HG03439 (cell line): ENCODE measurements at regions not wholly inside any gene's neighbourhood (a gene's known extent, or its start where the extent isn't known, plus 50 kb on each side); places are given as distances from the start of the nearest gene placed in this dataset.

ENCODE experiments used
- ATAC-seq: cut with Tn5 transposase; IDR thresholded peaks from one replicate; pipeline ENCODE4 v1.9.1; 2021; ENCODE audit warnings: mild to moderate bottlenecking, moderate library complexity; ENCODE audit not compliant: unreplicated experiment

DNA sequence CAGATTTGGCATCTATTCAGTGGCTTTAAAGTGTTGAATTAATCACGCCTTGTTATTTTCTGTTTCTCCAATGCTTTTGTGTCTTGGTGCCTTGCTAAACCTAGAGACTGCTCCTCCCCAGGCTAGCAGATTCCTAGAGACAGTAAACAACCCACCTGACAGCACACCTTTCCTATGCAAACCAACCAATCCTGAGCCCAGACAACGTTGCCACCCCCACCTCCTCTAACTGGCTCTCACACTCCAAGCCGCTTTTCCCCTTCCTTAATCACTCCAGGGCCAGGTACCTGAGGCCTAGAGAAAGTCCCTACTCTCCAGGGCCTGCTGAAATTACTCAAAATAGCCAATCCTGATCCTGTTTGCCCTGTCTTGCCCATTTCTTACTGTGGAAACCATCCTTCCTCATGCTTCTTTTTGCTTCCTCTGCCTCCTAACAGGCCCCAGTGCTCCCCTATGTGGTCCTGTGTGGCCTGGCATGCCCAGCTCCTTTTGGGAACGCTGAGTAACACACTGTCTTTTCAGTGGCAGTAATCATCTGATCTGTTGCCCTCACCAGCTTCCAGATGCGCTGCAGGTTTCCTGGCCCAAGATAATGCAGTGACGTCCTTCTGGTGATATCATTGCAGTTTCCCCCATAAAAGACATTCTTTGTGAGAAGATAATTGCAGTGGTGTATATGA lies 53.4 kb downstream of the GAS1 start:
- ATAC-seq = no peak

DNA sequence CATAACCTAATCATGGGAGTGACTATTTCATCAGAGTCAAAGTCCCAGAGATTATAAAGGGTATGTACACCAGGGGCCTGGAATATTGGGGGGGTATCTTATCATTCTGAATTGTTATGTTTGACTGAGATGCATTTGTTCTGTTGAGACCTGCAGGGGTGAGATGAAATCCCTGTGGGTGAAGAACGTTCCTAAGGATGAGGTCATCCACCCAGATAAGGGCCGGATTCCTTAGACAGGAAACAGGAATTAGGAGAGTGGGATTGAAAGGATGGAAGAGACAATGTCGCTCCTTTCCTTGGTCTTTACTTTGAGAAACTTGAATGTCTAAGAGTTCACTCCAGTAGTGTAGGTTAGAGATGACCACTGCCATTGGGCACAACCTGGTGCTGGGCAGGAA lies 54.7 kb downstream of the GAS1 start:
- no peak for ATAC-seq

DNA sequence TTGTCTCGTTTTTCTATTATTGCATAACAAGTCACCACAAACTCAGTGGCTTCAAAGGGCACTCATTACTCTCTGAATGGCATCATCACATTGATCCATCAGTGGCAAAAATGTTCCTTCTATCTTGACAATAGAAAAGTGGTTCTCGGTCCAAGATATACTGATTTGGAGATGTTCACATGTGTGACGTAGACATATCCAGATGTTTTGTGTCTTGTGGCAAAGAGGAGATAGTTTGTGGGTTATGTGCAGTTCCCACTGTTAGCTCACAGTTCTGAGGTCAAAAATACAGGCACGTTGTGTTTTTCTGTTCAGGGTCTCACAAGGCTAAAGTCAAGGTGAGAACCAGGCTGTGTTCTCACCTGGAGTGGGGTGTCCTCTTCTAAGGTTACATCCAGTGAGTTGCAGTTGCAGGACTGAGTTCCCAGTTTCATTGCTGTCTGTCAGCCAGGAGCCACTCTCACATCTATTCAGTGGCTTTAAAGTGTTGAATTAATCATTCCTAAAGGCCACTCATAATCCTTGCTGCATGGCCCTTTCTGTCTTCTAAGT lies 55.3 kb downstream of the GAS1 start:
- ATAC-seq = no peak

DNA sequence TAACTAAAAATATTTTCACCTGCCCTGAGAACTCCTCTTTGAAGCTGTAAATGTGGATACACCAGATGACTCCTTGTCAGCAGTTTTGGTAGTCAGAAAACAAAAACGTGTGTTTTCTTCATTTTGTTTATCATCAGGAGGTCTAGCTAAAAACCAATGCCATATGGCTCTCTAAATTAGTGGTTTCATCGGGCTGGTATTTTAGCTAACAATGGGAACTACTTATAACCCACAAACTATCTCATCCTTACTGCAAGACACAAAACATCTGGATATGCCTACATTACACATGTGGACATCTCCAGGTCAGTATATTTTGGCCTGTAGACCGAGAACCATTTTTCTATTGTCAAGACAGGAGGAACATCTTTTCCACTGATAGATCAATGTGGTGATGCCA lies 56.2 kb downstream of the GAS1 start:
- no peak for ATAC-seq

GRCh38 chr9:86885232-86885631 lies 62.1 kb downstream of the GAS1 start:
- ATAC-seq = no peak

GRCh38 chr9:86876621-86877196 lies 70.6 kb downstream of the GAS1 start:
- ATAC-seq = no peak

- ATAC-seq = no peak
These were observed 78.7 kb downstream of the GAS1 start for GRCh38 chr9:86868616-86869015.

DNA sequence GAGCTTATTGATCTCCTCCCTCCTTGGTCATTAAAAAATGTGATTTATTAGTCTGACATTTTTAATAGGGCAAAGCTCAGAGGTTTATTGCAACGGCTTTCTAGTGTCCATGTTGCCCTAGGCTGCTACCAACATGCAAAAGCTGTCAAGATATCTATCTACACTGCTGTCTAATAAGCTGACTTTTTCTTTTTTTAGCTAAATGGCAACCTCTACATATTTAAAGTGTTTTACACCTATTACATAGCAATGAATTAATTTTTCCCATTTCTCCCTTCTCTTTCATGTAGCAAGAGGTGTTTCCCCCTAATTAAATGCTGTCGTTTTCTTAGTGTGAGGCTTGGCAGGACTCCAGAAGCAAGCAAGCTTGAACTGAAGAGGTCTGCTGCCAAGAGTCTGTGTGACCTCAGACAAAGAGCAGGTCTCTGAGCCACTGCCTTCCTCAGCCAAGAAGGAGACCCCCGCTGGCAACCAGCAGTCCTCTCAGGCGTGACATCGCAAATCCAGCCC lies 79.4 kb downstream of the GAS1 start:
- ATAC-seq = no peak

GRCh38 chr9:86865952-86866351 lies 81.4 kb downstream of the GAS1 start:
- ATAC-seq = no peak

DNA sequence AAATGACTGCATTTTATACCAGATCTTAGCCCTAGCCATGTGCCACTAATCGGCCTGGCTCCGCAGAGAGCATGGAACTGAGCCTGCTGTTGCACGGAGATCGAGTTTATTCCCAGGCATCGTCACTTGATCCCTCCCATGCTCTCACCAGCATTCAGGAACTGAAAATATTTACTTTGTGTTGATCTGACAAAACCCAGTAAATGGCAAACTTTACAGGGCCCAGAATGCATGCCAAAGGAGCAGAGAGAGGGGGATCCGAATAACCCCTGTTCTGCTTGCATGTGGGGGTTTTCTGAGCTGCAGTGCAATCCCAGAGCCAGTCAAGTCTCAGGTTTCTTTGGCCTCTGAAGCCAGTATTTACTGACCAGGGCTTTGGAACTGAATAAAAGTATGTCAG lies 87.3 kb downstream of the GAS1 start:
- no peak for ATAC-seq

DNA sequence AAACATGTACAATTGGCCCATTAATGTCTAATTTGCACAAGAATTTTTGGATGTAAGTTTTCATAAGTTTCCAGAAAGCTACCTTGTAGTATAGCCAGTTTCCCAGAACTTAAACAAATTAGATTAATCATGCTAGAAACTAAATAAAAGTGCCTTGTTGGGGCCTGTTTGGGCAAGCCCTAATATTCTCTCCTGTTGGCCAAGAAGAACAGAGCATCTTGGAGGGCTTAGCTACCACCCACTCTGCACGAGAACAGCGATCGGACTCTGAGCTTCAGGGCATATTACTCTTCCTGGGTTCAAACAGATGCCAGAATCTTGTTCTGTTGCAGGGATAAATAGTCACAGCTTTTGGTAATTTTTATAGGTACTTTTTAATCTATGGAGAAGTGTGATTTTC lies 88.2 kb downstream of the GAS1 start:
- no peak for ATAC-seq

- ATAC-seq = no peak
These were observed 89.3 kb downstream of the GAS1 start for GRCh38 chr9:86858009-86858408.

DNA sequence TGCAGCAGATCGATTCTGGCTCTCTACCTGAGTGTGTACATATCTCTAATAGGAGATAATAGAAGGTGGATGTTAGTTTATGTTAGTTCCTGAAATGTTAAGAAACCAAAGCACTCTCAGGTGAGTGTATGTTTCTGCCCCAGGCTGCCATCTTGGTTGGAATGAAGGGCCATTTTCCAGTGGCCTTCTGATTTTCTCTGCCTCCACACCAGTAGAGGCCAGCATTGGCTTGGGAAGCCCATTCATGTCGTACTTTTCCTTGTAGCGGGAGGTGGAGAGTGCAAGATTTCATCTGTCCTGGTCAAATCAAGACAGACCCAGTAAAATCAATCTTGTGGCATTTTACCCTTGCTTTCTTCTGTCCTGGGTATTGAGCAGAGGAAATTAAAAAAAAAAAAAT lies 91.0 kb downstream of the GAS1 start:
- no peak for ATAC-seq

GRCh38 chr9:86854898-86855523 lies 92.3 kb downstream of the GAS1 start:
- ATAC-seq = no peak

GRCh38 chr9:86846656-86847055 lies 100.7 kb downstream of the GAS1 start:
- ATAC-seq = no peak

GRCh38 chr9:86843206-86843605 lies 104.1 kb downstream of the GAS1 start:
- no peak for ATAC-seq

DNA sequence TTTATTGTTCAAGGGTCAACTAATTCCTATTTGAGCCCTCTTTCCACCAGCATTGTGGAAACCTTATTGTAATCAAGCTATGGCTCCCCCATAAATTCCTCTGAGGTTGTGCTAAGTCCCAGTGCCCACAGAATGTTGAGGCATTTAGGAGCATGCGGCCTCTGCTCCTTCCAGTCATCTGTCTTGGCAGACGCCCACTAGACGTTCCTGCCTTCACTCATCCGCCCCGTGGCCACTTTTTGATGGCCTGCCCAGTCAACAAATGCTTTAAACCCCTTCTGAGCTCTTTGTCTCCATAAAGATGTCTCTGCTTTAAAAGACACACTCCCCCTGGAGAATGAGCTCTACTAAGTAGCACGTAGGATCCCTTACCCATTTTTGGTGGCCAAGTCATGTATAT lies 104.7 kb downstream of the GAS1 start:
- ATAC-seq = no peak

GRCh38 chr9:86839522-86839921 lies 107.8 kb downstream of the GAS1 start:
- no peak for ATAC-seq

DNA sequence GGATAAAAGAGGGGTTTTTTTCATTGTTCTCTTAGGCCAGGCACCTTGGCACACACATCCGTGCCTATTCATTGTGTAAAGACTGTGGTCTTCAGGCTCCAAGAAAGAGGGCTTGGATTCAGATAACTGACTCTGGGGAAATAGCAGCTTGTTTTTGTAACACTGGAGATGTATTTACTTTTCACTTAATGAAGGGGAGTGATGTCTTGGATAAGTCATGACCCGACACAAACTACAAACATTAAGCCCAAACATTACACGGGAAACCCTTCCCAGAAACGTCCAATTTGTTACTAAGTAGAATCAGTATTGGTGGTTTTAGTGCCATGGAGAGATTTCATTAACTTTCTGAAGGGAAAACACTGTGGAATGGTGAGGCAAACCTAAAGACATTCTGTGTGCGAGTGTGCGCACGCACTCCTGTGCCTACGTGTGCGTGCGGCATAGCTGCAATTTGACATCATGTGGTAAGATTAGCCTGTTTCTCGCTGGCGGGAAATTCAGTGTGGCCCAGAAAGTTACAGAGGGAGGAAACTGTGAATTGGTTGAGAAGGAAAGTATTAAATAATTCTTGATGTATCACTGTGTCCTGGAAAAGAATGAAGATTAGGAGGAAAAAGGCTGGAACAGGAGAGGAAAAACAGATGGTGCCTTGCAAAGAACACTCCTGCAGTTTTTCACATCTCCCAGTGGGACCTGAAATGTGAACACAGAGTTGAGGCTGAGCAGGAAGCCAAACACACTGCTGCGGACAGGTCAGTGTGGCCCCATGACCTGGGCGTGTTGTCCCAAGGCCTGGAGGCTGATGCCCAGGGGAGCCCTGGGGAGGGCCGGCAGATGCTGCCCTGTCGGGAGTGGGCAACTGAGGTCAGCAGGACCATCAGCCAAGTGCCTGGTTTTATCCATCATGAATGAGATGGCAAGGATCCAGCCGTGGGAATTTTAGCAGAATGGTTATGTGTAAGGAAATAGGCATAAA lies 108.5 kb downstream of the GAS1 start:
- no peak for ATAC-seq

DNA sequence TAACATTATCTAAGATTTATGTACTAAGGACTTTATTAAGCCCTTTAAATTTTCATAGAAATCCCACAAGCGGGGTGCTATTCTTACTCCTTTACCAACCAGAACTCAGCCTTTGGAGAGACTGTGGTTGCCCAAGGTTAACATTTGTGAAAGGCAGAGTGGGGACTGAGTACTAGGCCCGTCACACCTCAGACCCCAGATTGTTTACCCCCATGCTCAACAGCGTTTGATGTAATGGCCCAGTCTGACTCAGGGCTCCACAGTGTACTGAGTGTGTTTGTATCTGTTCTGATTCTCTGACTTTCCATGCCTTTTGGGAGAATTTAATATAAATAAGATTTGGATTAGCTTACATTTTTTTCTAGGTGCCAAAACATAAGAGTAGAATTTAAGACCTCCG lies 110.0 kb downstream of the GAS1 start:
- no peak for ATAC-seq

- peak; percentile 73 for ATAC-seq
These were observed 110.5 kb downstream of the GAS1 start for GRCh38 chr9:86836797-86837196.
